DND-41 (cell line): ENCODE measurements at regions not wholly inside any gene's neighbourhood (a gene's known extent, or its start where the extent isn't known, plus 50 kb on each side); places are given as distances from the start of the nearest gene placed in this dataset.

Experiments
- ATAC-seq: fragments of 200-7000 bp; cut with Tn5 transposase; 3 replicates; pipeline ENCODE4 v1.9.1; 2021; ENCODE audit warnings: low read depth; ENCODE audit not compliant: insufficient read depth
- DNase-seq: peaks from one replicate; pipeline ENCODE4 v3.0.0-alpha.2; 2020
- H2AFZ ChIP-seq: 2 replicates; pipeline ENCODE4 v1.6.0; 2012; ENCODE audit warnings: low read depth, low read length
- H3K27ac ChIP-seq: 2 replicates; pipeline ENCODE4 v1.5.1; 2012; ENCODE audit warnings: low read length, inconsistent platforms
- H3K27me3 ChIP-seq: fragments of 200-600 bp; sonication (generic); 2 replicates; pipeline ENCODE4 v1.6.0; 2012; ENCODE audit warnings: low read length, mild to moderate bottlenecking, inconsistent platforms; ENCODE audit not compliant: insufficient read depth, poor library complexity
- H3K36me3 ChIP-seq: 2 replicates; pipeline ENCODE4 v1.5.1; 2012; ENCODE audit warnings: low read length, inconsistent platforms; ENCODE audit not compliant: insufficient read depth
- H3K4me1 ChIP-seq: 2 replicates; pipeline ENCODE4 v1.5.1; 2012; ENCODE audit warnings: mild to moderate bottlenecking, low read length; ENCODE audit not compliant: insufficient read depth
- H3K4me2 ChIP-seq: 2 replicates; pipeline ENCODE4 v1.6.0; 2012; ENCODE audit warnings: mild to moderate bottlenecking, moderate library complexity, low read length, inconsistent platforms; ENCODE audit not compliant: insufficient read depth
- H3K4me3 ChIP-seq, 2 experiments: fragments of 200-600 bp in 1 of 2; shearing (Covaris generic) in 1 of 2; 2 replicates each; pipeline ENCODE4 v1.5.1; 2012 to 2016; ENCODE audit warnings: inconsistent platforms in 2 of 2, low read length in 2 of 2, mild to moderate bottlenecking in 2 of 2, low read depth in 1 of 2, moderate library complexity in 1 of 2
- H3K79me2 ChIP-seq: 2 replicates; pipeline ENCODE4 v1.6.0; 2012; ENCODE audit warnings: low read length, inconsistent platforms; ENCODE audit not compliant: insufficient read depth
- H3K9ac ChIP-seq: 2 replicates; pipeline ENCODE4 v1.6.0; 2012; ENCODE audit warnings: low read depth, mild to moderate bottlenecking, inconsistent platforms, low read length, moderate library complexity
- H3K9me3 ChIP-seq: 2 replicates; pipeline ENCODE4 v1.5.1; 2012; ENCODE audit warnings: low read length, moderate library complexity, mild to moderate bottlenecking, inconsistent platforms; ENCODE audit not compliant: insufficient read depth, severe bottlenecking
- H4K20me1 ChIP-seq: 2 replicates; pipeline ENCODE4 v1.6.0; 2012; ENCODE audit warnings: low read length; ENCODE audit not compliant: insufficient read depth
- CTCF ChIP-seq: IDR thresholded peaks from 2 replicates; pipeline ENCODE4 v1.5.1; 2012; ENCODE audit warnings: borderline replicate concordance, low read length, moderate library complexity, mild to moderate bottlenecking; ENCODE audit not compliant: poor library complexity, severe bottlenecking; ENCODE audit errors: extremely low read depth
- EZH2 ChIP-seq: IDR thresholded peaks from 3 replicates; pipeline ENCODE4 v1.6.1; 2012; ENCODE audit warnings: borderline replicate concordance, low read depth, mild to moderate bottlenecking, moderate library complexity, low read length, inconsistent platforms; ENCODE audit not compliant: severe bottlenecking

- TF ChIP-seq EZH2 (no peak), CTCF (no peak)
- no peak overlapping the region for H3K4me3 ChIP-seq
- no peaks in the 10 kb centered on the region for H3K4me1 ChIP-seq
- no peaks in the 10 kb centered on the region for H3K79me2 ChIP-seq
- no peaks in the 10 kb centered on the region for H3K9me3 ChIP-seq
- H3K27ac ChIP-seq = no peak overlapping the region
- H3K9ac ChIP-seq = no peak overlapping the region
- H4K20me1 ChIP-seq = no peaks in the 10 kb centered on the region
- peaks cover 26% of the 10 kb centered on the region for H3K27me3 ChIP-seq
- ATAC-seq (no peak), DNase-seq (no peak)
- no peaks in the 10 kb centered on the region for H3K36me3 ChIP-seq
- H3K4me2 ChIP-seq = no peak overlapping the region
- H2AFZ ChIP-seq = no peak overlapping the region
These were observed 166.3 kb downstream of the C5orf15 start for GRCh38 chr5:133801955-133802751.

- no peaks in the 10 kb centered on the region for H3K9me3 ChIP-seq
These were observed 167.0 kb downstream of the C5orf15 start for GRCh38 chr5:133801431-133801830.

GRCh38 chr5:133799571-133800237 lies 168.7 kb downstream of the C5orf15 start:
- H3K79me2 ChIP-seq = no peaks in the 10 kb centered on the region
- no peaks in the 10 kb centered on the region for H4K20me1 ChIP-seq
- H2AFZ ChIP-seq = no peak overlapping the region
- H3K4me1 ChIP-seq = no peaks in the 10 kb centered on the region
- no peaks in the 10 kb centered on the region for H3K36me3 ChIP-seq
- ATAC-seq = no peak
- H3K9me3 ChIP-seq = no peaks in the 10 kb centered on the region
- H3K4me3 ChIP-seq = no peak overlapping the region
- TF ChIP-seq CTCF (no peak), EZH2 (no peak)
- no peak for DNase-seq
- peaks cover 30% of the 10 kb centered on the region for H3K27me3 ChIP-seq
- no peak overlapping the region for H3K4me2 ChIP-seq
- H3K9ac ChIP-seq = no peak overlapping the region
- no peak overlapping the region for H3K27ac ChIP-seq

More at GRCh38 chr5:133801431-133801830, 167.0 kb downstream of the C5orf15 start:
- ATAC-seq (no peak), DNase-seq (no peak)
- Histone ChIP-seq H3K36me3 (no peaks in the 10 kb centered on the region), H3K4me2 (no peak overlapping the region), H3K9ac (no peak overlapping the region), H3K4me3 (no peak overlapping the region), H2AFZ (no peak overlapping the region), H3K4me1 (no peaks in the 10 kb centered on the region), H4K20me1 (no peaks in the 10 kb centered on the region), H3K27me3 (peaks cover 26% of the 10 kb centered on the region), H3K79me2 (no peaks in the 10 kb centered on the region), H3K27ac (no peak overlapping the region)
- TF ChIP-seq CTCF (no peak), EZH2 (no peak)
